DND-41 (cell line): ENCODE measurements at regions not wholly inside any gene's neighbourhood (a gene's known extent, or its start where the extent isn't known, plus 50 kb on each side); places are given as distances from the start of the nearest gene placed in this dataset.

ENCODE experiments used
- ATAC-seq: fragments of 200-7000 bp; cut with Tn5 transposase; 3 replicates; pipeline ENCODE4 v1.9.1; 2021; ENCODE audit warnings: low read depth; ENCODE audit not compliant: insufficient read depth
- DNase-seq: peaks from one replicate; pipeline ENCODE4 v3.0.0-alpha.2; 2020
- H2AFZ ChIP-seq: 2 replicates; pipeline ENCODE4 v1.6.0; 2012; ENCODE audit warnings: low read depth, low read length
- H3K27ac ChIP-seq: 2 replicates; pipeline ENCODE4 v1.5.1; 2012; ENCODE audit warnings: low read length, inconsistent platforms
- H3K27me3 ChIP-seq: fragments of 200-600 bp; sonication (generic); 2 replicates; pipeline ENCODE4 v1.6.0; 2012; ENCODE audit warnings: low read length, mild to moderate bottlenecking, inconsistent platforms; ENCODE audit not compliant: insufficient read depth, poor library complexity
- H3K36me3 ChIP-seq: 2 replicates; pipeline ENCODE4 v1.5.1; 2012; ENCODE audit warnings: low read length, inconsistent platforms; ENCODE audit not compliant: insufficient read depth
- H3K4me1 ChIP-seq: 2 replicates; pipeline ENCODE4 v1.5.1; 2012; ENCODE audit warnings: mild to moderate bottlenecking, low read length; ENCODE audit not compliant: insufficient read depth
- H3K4me2 ChIP-seq: 2 replicates; pipeline ENCODE4 v1.6.0; 2012; ENCODE audit warnings: mild to moderate bottlenecking, moderate library complexity, low read length, inconsistent platforms; ENCODE audit not compliant: insufficient read depth
- H3K4me3 ChIP-seq, 2 experiments: fragments of 200-600 bp in 1 of 2; shearing (Covaris generic) in 1 of 2; 2 replicates each; pipeline ENCODE4 v1.5.1; 2012 to 2016; ENCODE audit warnings: inconsistent platforms in 2 of 2, low read length in 2 of 2, mild to moderate bottlenecking in 2 of 2, low read depth in 1 of 2, moderate library complexity in 1 of 2
- H3K79me2 ChIP-seq: 2 replicates; pipeline ENCODE4 v1.6.0; 2012; ENCODE audit warnings: low read length, inconsistent platforms; ENCODE audit not compliant: insufficient read depth
- H3K9ac ChIP-seq: 2 replicates; pipeline ENCODE4 v1.6.0; 2012; ENCODE audit warnings: low read depth, mild to moderate bottlenecking, inconsistent platforms, low read length, moderate library complexity
- H3K9me3 ChIP-seq: 2 replicates; pipeline ENCODE4 v1.5.1; 2012; ENCODE audit warnings: low read length, moderate library complexity, mild to moderate bottlenecking, inconsistent platforms; ENCODE audit not compliant: insufficient read depth, severe bottlenecking
- H4K20me1 ChIP-seq: 2 replicates; pipeline ENCODE4 v1.6.0; 2012; ENCODE audit warnings: low read length; ENCODE audit not compliant: insufficient read depth
- CTCF ChIP-seq: IDR thresholded peaks from 2 replicates; pipeline ENCODE4 v1.5.1; 2012; ENCODE audit warnings: borderline replicate concordance, low read length, moderate library complexity, mild to moderate bottlenecking; ENCODE audit not compliant: poor library complexity, severe bottlenecking; ENCODE audit errors: extremely low read depth
- EZH2 ChIP-seq: IDR thresholded peaks from 3 replicates; pipeline ENCODE4 v1.6.1; 2012; ENCODE audit warnings: borderline replicate concordance, low read depth, mild to moderate bottlenecking, moderate library complexity, low read length, inconsistent platforms; ENCODE audit not compliant: severe bottlenecking

- Histone ChIP-seq H3K27me3 (no peaks in the 10 kb centered on the region), H3K9me3 (no peaks in the 10 kb centered on the region), H2AFZ (no peak overlapping the region), H3K4me3 (no peak overlapping the region), H3K4me2 (no peak overlapping the region), H3K79me2 (no peaks in the 10 kb centered on the region), H3K36me3 (no peaks in the 10 kb centered on the region), H3K9ac (no peak overlapping the region), H3K27ac (no peak overlapping the region), H4K20me1 (no peaks in the 10 kb centered on the region), H3K4me1 (no peaks in the 10 kb centered on the region)
- DNase-seq (no peak), ATAC-seq (no peak)
- no peak for TF ChIP-seq EZH2
Observed at GRCh38 chrX:110466790-110467189, 108.1 kb downstream of the RTL9 start.

GRCh38 chrX:110472265-110472664 lies 113.6 kb downstream of the RTL9 start:
- Histone ChIP-seq H3K4me1 (no peaks in the 10 kb centered on the region), H3K4me2 (no peak overlapping the region), H3K9ac (no peak overlapping the region), H4K20me1 (no peaks in the 10 kb centered on the region), H2AFZ (no peak overlapping the region), H3K27ac (no peak overlapping the region), H3K4me3 (no peak overlapping the region), H3K27me3 (no peaks in the 10 kb centered on the region), H3K9me3 (no peaks in the 10 kb centered on the region), H3K36me3 (no peaks in the 10 kb centered on the region), H3K79me2 (no peaks in the 10 kb centered on the region)
- no peak for TF ChIP-seq EZH2
- no peak for TF ChIP-seq CTCF
- no peak for DNase-seq
- ATAC-seq, result no peak

- H3K27ac ChIP-seq, result no peak overlapping the region
- no peak for ATAC-seq
Observed at GRCh38 chrX:110477593-110478228, 119.1 kb downstream of the RTL9 start.

More at GRCh38 chrX:110477593-110478228, 119.1 kb downstream of the RTL9 start:
- H2AFZ ChIP-seq, result no peak overlapping the region
- H4K20me1 ChIP-seq, result no peaks in the 10 kb centered on the region
- DNase-seq, result no peak
- H3K4me3 ChIP-seq, result no peak overlapping the region
- no peak overlapping the region for H3K4me2 ChIP-seq
- H3K27me3 ChIP-seq, result no peaks in the 10 kb centered on the region
- TF ChIP-seq EZH2 (no peak), CTCF (no peak)
- no peak overlapping the region for H3K9ac ChIP-seq
- no peaks in the 10 kb centered on the region for H3K79me2 ChIP-seq
- no peaks in the 10 kb centered on the region for H3K9me3 ChIP-seq
- no peaks in the 10 kb centered on the region for H3K4me1 ChIP-seq
- no peaks in the 10 kb centered on the region for H3K36me3 ChIP-seq
